ENCODE measurements at regions not wholly inside any gene's neighbourhood (a gene's known extent, or its start where the extent isn't known, plus 50 kb on each side); places are given as distances from the start of the nearest gene placed in this dataset.

GRCh38 chr4:23039818-23040217 lies 347.1 kb downstream of the GBA3 start:
- Histone ChIP-seq H4K20me1 (ENCODE audit: control insufficient read depth, extremely low read depth, insufficient read depth, low read length) (no peaks in the 10 kb centered on the region), H3K4me3 (replicated peaks in 1 of 4; ENCODE audit: control extremely low read depth in 1 of 4, insufficient read depth in 1 of 4, low read depth in 3 of 4, low read length in 4 of 4) (no peak overlapping the region), H3K4me1 (ENCODE audit: control insufficient read depth, extremely low read depth, insufficient read depth, low read length) (no peaks in the 10 kb centered on the region), H3K79me2 (ENCODE audit: control insufficient read depth, insufficient read depth, low read length) (no peaks in the 10 kb centered on the region), H3K27ac (ENCODE audit: insufficient read depth, low read length) (no peak overlapping the region), H3K9me3 (ENCODE audit: control insufficient read depth, insufficient read depth, low read depth, low read length) (no peaks in the 10 kb centered on the region), H3K9ac (ENCODE audit: insufficient read depth, low read length) (no peak overlapping the region), H3K36me3 (ENCODE audit: control insufficient read depth, insufficient read depth, low read length) (no peaks in the 10 kb centered on the region), H2AFZ (ENCODE audit: low read length) (no peak overlapping the region), H3K4me2 (ENCODE audit: extremely low read depth, insufficient read depth, low read length) (no peak overlapping the region), H3K27me3 (ENCODE audit: control insufficient read depth, insufficient read depth, low read length) (no peaks in the 10 kb centered on the region)
- DNase-seq (ENCODE audit: low read depth in 2 of 2), result peak in 1 of 2 donors; percentile 47
- TF ChIP-seq, protein P1, sequence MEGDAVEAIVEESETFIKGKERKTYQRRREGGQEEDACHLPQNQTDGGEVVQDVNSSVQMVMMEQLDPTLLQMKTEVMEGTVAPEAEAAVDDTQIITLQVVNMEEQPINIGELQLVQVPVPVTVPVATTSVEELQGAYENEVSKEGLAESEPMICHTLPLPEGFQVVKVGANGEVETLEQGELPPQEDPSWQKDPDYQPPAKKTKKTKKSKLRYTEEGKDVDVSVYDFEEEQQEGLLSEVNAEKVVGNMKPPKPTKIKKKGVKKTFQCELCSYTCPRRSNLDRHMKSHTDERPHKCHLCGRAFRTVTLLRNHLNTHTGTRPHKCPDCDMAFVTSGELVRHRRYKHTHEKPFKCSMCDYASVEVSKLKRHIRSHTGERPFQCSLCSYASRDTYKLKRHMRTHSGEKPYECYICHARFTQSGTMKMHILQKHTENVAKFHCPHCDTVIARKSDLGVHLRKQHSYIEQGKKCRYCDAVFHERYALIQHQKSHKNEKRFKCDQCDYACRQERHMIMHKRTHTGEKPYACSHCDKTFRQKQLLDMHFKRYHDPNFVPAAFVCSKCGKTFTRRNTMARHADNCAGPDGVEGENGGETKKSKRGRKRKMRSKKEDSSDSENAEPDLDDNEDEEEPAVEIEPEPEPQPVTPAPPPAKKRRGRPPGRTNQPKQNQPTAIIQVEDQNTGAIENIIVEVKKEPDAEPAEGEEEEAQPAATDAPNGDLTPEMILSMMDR (conservative IDR thresholded peaks at IDR 0.05 in 1 of 2, IDR thresholded peaks at IDR 0.05 in 1 of 2; ENCODE audit: low read depth in 1 of 2, low read length in 2 of 2), result no peak
- TF ChIP-seq EZH2 (IDR thresholded peaks at IDR 0.05; ENCODE audit: low read length, missing control alignments), result no peak

DNA sequence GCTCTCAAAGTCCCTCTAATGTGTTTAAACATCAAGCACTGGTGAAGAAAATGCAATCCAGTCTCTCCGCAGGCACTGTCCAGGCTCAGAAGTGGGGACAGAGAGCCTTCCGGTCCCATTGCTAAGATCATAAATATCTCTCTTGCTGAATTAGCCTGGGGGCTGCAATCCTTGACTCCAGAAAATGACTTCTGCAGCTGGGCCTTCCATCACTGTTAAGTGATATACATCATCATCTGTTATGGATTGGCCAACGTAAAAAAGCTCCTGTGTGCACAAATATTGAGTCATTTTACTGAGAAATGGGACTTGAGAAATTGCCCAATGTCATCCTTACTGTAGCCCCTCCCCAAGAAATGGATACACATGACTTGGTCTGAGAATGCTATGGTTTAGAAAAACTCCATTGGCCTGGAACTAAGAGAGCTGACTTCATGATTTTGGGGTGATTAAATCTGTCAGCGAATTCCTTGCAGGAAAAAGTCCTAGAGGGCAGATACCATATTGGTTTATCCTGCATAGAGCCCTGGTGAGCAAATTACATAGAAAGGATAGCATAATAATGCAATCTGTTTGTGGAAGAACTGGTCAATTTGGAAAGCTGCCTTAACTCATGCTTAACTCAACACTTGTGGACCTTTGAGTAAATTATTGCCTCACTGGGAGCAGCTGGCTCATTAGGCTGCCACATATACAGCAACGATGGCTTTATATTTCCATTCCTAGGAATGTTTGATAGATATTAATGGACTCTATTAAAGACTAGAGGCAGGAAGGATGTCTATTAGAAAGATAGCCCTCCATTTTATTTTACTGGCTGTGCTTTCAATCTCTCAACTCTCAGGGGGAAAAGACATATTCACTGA lies 346.1 kb downstream of the GBA3 start:
- no peaks in the 10 kb centered on the region for H3K27me3 ChIP-seq (ENCODE audit: control insufficient read depth, insufficient read depth, low read length)

GRCh38 chr4:23036921-23037495 lies 344.3 kb downstream of the GBA3 start:
- H3K36me3 ChIP-seq (ENCODE audit: control insufficient read depth, insufficient read depth, low read length), result no peaks in the 10 kb centered on the region
- H3K79me2 ChIP-seq (ENCODE audit: control insufficient read depth, insufficient read depth, low read length), result no peaks in the 10 kb centered on the region
- no peak overlapping the region for H3K27ac ChIP-seq (ENCODE audit: insufficient read depth, low read length)
- no peak overlapping the region for H2AFZ ChIP-seq (ENCODE audit: low read length)
- H3K27me3 ChIP-seq (ENCODE audit: control insufficient read depth, insufficient read depth, low read length), result no peaks in the 10 kb centered on the region
- H3K9me3 ChIP-seq (ENCODE audit: control insufficient read depth, insufficient read depth, low read depth, low read length), result no peaks in the 10 kb centered on the region
- H3K4me3 ChIP-seq (replicated peaks in 1 of 4; ENCODE audit: control extremely low read depth in 1 of 4, insufficient read depth in 1 of 4, low read depth in 3 of 4, low read length in 4 of 4), result no peak overlapping the region
- H3K4me2 ChIP-seq (ENCODE audit: extremely low read depth, insufficient read depth, low read length), result no peak overlapping the region
- TF ChIP-seq, protein P1 (conservative IDR thresholded peaks at IDR 0.05 in 1 of 2, IDR thresholded peaks at IDR 0.05 in 1 of 2; ENCODE audit: low read depth in 1 of 2, low read length in 2 of 2), result no peak
- no peak for TF ChIP-seq EZH2 (IDR thresholded peaks at IDR 0.05; ENCODE audit: low read length, missing control alignments)
- H3K9ac ChIP-seq (ENCODE audit: insufficient read depth, low read length), result no peak overlapping the region
- H3K4me1 ChIP-seq (ENCODE audit: control insufficient read depth, extremely low read depth, insufficient read depth, low read length), result no peaks in the 10 kb centered on the region
- no peaks in the 10 kb centered on the region for H4K20me1 ChIP-seq (ENCODE audit: control insufficient read depth, extremely low read depth, insufficient read depth, low read length)
- no peak for DNase-seq (ENCODE audit: low read depth in 2 of 2)

More for the DNA sequence above, 346.1 kb downstream of the GBA3 start:
- no peak overlapping the region for H3K4me3 ChIP-seq (replicated peaks in 1 of 4; ENCODE audit: control extremely low read depth in 1 of 4, insufficient read depth in 1 of 4, low read depth in 3 of 4, low read length in 4 of 4)
- no peak overlapping the region for H2AFZ ChIP-seq (ENCODE audit: low read length)
- no peaks in the 10 kb centered on the region for H3K4me1 ChIP-seq (ENCODE audit: control insufficient read depth, extremely low read depth, insufficient read depth, low read length)
- no peak overlapping the region for H3K4me2 ChIP-seq (ENCODE audit: extremely low read depth, insufficient read depth, low read length)
- H3K79me2 ChIP-seq (ENCODE audit: control insufficient read depth, insufficient read depth, low read length), result no peaks in the 10 kb centered on the region
- H3K9ac ChIP-seq (ENCODE audit: insufficient read depth, low read length), result no peak overlapping the region
- TF ChIP-seq, protein P1 (conservative IDR thresholded peaks at IDR 0.05 in 1 of 2, IDR thresholded peaks at IDR 0.05 in 1 of 2; ENCODE audit: low read depth in 1 of 2, low read length in 2 of 2), result no peak
- no peak for TF ChIP-seq EZH2 (IDR thresholded peaks at IDR 0.05; ENCODE audit: low read length, missing control alignments)
- H3K36me3 ChIP-seq (ENCODE audit: control insufficient read depth, insufficient read depth, low read length), result no peaks in the 10 kb centered on the region
- no peak for DNase-seq (ENCODE audit: low read depth in 2 of 2)
- no peaks in the 10 kb centered on the region for H3K9me3 ChIP-seq (ENCODE audit: control insufficient read depth, insufficient read depth, low read depth, low read length)
- H3K27ac ChIP-seq (ENCODE audit: insufficient read depth, low read length), result no peak overlapping the region
- H4K20me1 ChIP-seq (ENCODE audit: control insufficient read depth, extremely low read depth, insufficient read depth, low read length), result no peaks in the 10 kb centered on the region

All from fibroblast of lung (primary cell).